CD4-positive, alpha-beta T cell treated with Interleukin-4 for 1 hour (primary cell): ENCODE measurements at regions not wholly inside any gene's neighbourhood (a gene's known extent, or its start where the extent isn't known, plus 50 kb on each side); places are given as distances from the start of the nearest gene placed in this dataset.
"Not testable (repeated sequence)": the region's sequence is repeated elsewhere in the genome, so short reads cannot be mapped to it uniquely, and the experiment has no call there.

Experiments
- DNase-seq, 2 donors: peaks; one replicate each; pipeline ENCODE4 v3.0.0-alpha.2; 2020 to 2022

GRCh38 chr15:28789401-28790114 is 58.9 kb downstream of the GOLGA6L7 start:
- peak; percentile 19 to 26 for DNase-seq

- not testable (repeated sequence) for DNase-seq
These were observed 59.6 kb downstream of the GOLGA6L7 start for GRCh38 chr15:28788649-28789400.

GRCh38 chr15:28788176-28788575 is 60.3 kb downstream of the GOLGA6L7 start:
- not testable (repeated sequence) for DNase-seq

GRCh38 chr15:28786521-28786920 is 61.9 kb downstream of the GOLGA6L7 start:
- DNase-seq = no peak

- DNase-seq = not testable (repeated sequence)
These were observed 63.9 kb downstream of the GOLGA6L7 start for GRCh38 chr15:28784347-28785163.

GRCh38 chr15:28783873-28784272 is 64.6 kb downstream of the GOLGA6L7 start:
- DNase-seq = no peak

GRCh38 chr15:28783466-28783865 is 65.0 kb downstream of the GOLGA6L7 start:
- no peak for DNase-seq

- DNase-seq = not testable (repeated sequence)
These were observed 66.2 kb upstream of the GOLGA8M start for GRCh38 chr15:28778397-28778796.

GRCh38 chr15:28772857-28773256 is 60.6 kb upstream of the GOLGA8M start:
- not testable (repeated sequence) for DNase-seq
